Endodermal cell (in vitro differentiated cells): ENCODE measurements at regions not wholly inside any gene's neighbourhood (a gene's known extent, or its start where the extent isn't known, plus 50 kb on each side); places are given as distances from the start of the nearest gene placed in this dataset.

ENCODE experiments used
- DNase-seq: peaks from one replicate; pipeline ENCODE4 v3.0.0-alpha.2; 2017
- H3K27ac ChIP-seq: 2 replicates; pipeline ENCODE4 v1.5.1; 2013; ENCODE audit warnings: mild to moderate bottlenecking, low read depth, low read length, moderate library complexity
- H3K27me3 ChIP-seq: 2 replicates; pipeline ENCODE4 v1.6.1; 2013; ENCODE audit warnings: mild to moderate bottlenecking, low read length, moderate library complexity; ENCODE audit not compliant: insufficient read depth, control insufficient read depth, poor library complexity, severe bottlenecking
- H3K36me3 ChIP-seq: 2 replicates; pipeline ENCODE4 v1.7.0; 2013; ENCODE audit warnings: mild to moderate bottlenecking, low read length, moderate library complexity; ENCODE audit not compliant: control insufficient read depth, insufficient read depth
- H3K4me1 ChIP-seq: one replicate; pipeline ENCODE4 v1.7.0; 2013; ENCODE audit warnings: low read length; ENCODE audit not compliant: control insufficient read depth, insufficient read depth
- H3K4me3 ChIP-seq: 2 replicates; pipeline ENCODE4 v1.5.1; 2013; ENCODE audit warnings: mild to moderate bottlenecking, low read length, moderate library complexity
- H3K9ac ChIP-seq: 2 replicates; pipeline ENCODE4 v1.6.1; 2013; ENCODE audit warnings: mild to moderate bottlenecking, low read length, moderate library complexity; ENCODE audit not compliant: poor library complexity, severe bottlenecking; ENCODE audit errors: extremely low read depth
- H3K9me3 ChIP-seq: 2 replicates; pipeline ENCODE4 v1.6.1; 2013; ENCODE audit warnings: mild to moderate bottlenecking, low read length, moderate library complexity; ENCODE audit not compliant: control insufficient read depth
- H3K27ac Mint-ChIP-seq: 2 replicates; pipeline ENCODE4 v1.8.0; 2020; ENCODE audit warnings: mixed read lengths
- H3K27me3 Mint-ChIP-seq: 2 replicates; pipeline ENCODE4 v1.8.0; 2021; ENCODE audit warnings: mild to moderate bottlenecking, mixed read lengths; ENCODE audit not compliant: insufficient read depth
- H3K36me3 Mint-ChIP-seq: 2 replicates; pipeline ENCODE4 v1.8.0; 2020; ENCODE audit warnings: low read depth, mixed read lengths
- H3K4me1 Mint-ChIP-seq: 2 replicates; pipeline ENCODE4 v1.8.0; 2020; ENCODE audit warnings: mixed read lengths
- H3K4me3 Mint-ChIP-seq: 2 replicates; pipeline ENCODE4 v1.8.0; 2020; ENCODE audit warnings: mild to moderate bottlenecking, moderate library complexity, mixed read lengths
- H3K9me3 Mint-ChIP-seq: 2 replicates; pipeline ENCODE4 v1.8.0; 2020; ENCODE audit warnings: mild to moderate bottlenecking, mixed read lengths
- WGBS, 2 experiments: methylation state at CpG; one replicate each; pipeline versions ENCODE4 v1.1.5 to v1.1.7; 2013; ENCODE audit warnings: missing lambda C conversion rate in 2 of 2, mixed read lengths in 1 of 2; ENCODE audit not compliant: insufficient coverage in 1 of 2, insufficient read length in 1 of 2; 5-methylcytosine and 5-hydroxymethylcytosine counted together
- TF ChIP-seq, protein P1 (sequence below): fragments of 200-600 bp; sonication (generic); conservative IDR thresholded peaks from 2 replicates; pipeline ENCODE4 v1.5.0; 2021; ENCODE audit warnings: antibody characterized with exemption, mild to moderate bottlenecking

DNA sequence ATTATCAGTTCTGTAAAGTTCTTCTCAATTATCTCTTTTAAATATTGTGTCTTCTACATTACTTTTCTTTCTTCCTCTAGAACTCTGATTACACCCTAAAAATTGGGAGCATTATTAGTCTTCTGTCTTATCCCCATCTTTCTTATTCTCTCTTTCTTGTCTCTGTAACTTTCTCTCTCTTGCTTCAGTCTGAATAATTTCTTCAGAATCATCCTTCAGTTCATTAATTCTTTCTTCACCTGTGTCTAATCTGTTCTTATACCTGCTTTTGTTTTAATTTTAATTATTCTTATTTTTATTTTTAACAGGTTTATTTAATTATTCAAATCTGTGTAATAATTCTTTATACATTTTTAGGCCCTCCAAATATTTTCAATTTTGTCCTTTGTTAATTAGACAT, 114.3 kb downstream of the GATA3 start:
- no peaks in the 10 kb centered on the region for H3K27me3 ChIP-seq
- H3K27me3 Mint-ChIP-seq: peaks cover 2% of the 10 kb centered on the region
- no peaks in the 10 kb centered on the region for H3K4me1 Mint-ChIP-seq
- H3K36me3 ChIP-seq: no peaks in the 10 kb centered on the region
- no peak overlapping the region for H3K9ac ChIP-seq
- no peaks in the 10 kb centered on the region for H3K36me3 Mint-ChIP-seq
- no peak overlapping the region for H3K4me3 ChIP-seq
- TF ChIP-seq, protein P1, sequence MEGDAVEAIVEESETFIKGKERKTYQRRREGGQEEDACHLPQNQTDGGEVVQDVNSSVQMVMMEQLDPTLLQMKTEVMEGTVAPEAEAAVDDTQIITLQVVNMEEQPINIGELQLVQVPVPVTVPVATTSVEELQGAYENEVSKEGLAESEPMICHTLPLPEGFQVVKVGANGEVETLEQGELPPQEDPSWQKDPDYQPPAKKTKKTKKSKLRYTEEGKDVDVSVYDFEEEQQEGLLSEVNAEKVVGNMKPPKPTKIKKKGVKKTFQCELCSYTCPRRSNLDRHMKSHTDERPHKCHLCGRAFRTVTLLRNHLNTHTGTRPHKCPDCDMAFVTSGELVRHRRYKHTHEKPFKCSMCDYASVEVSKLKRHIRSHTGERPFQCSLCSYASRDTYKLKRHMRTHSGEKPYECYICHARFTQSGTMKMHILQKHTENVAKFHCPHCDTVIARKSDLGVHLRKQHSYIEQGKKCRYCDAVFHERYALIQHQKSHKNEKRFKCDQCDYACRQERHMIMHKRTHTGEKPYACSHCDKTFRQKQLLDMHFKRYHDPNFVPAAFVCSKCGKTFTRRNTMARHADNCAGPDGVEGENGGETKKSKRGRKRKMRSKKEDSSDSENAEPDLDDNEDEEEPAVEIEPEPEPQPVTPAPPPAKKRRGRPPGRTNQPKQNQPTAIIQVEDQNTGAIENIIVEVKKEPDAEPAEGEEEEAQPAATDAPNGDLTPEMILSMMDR: no peak
- H3K27ac Mint-ChIP-seq: no peak overlapping the region
- peaks cover 19% of the 10 kb centered on the region for H3K9me3 Mint-ChIP-seq
- no peak overlapping the region for H3K27ac ChIP-seq
- no peak for DNase-seq
- H3K4me1 ChIP-seq: no peaks in the 10 kb centered on the region
- H3K4me3 Mint-ChIP-seq: no peak overlapping the region
- peaks cover 33% of the 10 kb centered on the region for H3K9me3 ChIP-seq

DNA sequence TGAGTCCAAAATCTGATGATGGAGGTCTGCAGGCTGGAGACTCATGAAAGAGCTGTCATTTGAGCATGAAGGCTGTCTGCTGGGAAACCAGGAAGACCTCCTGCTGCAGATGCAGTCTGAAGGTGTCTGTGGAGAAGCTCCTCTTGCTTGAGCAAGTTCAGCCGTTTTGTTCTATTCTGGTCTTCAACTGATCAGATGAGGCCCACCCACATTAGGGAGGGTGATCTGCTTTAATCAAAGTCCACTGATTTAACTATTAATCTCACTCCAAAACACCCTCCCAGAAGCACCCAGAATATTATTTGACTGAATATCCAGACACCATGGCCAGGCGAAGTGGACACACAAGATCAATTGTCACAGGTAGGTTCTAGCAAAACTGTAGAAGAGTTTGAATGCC, 116.5 kb downstream of the GATA3 start:
- Histone ChIP-seq H3K4me1 (no peaks in the 10 kb centered on the region), H3K9me3 (peaks cover 25% of the 10 kb centered on the region), H3K27ac (no peak overlapping the region), H3K4me3 (no peak overlapping the region), H3K27me3 (no peaks in the 10 kb centered on the region), H3K36me3 (no peaks in the 10 kb centered on the region), H3K9ac (no peak overlapping the region)
- DNase-seq: no peak
- H3K4me1 Mint-ChIP-seq: no peaks in the 10 kb centered on the region
- H3K36me3 Mint-ChIP-seq: no peaks in the 10 kb centered on the region
- H3K27me3 Mint-ChIP-seq: no peaks in the 10 kb centered on the region
- H3K4me3 Mint-ChIP-seq: no peak overlapping the region
- H3K27ac Mint-ChIP-seq: no peak overlapping the region
- peaks cover 19% of the 10 kb centered on the region for H3K9me3 Mint-ChIP-seq
- TF ChIP-seq, protein P1: no peak
- WGBS, 2 experiments: 91% methylated on average over 2 of the region's 2 CpGs; no CpG with 5 or more reads in 1 of the 2 experiments

DNA sequence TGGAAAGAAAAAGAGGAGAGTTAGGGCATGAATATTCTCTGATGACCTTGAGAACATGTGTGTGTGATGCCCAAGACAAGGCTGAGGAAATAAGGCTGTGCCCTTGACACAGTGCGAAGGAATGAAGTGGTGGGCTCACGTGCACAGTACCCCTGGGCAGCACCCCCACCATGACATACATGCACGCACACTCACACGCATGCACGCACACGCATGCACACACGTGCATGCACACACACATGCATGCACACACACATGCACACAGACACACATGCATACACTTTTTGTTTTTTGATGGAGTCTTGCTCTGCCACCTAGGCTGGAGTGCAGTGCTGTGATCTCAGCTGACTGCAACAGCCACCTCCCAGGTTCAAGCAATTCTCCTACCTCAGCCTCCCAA, 118.1 kb downstream of the GATA3 start:
- 83 to 87% methylated on average over 5 to 7 of the region's 7 CpGs for WGBS, 2 experiments
- TF ChIP-seq, protein P1: no peak
- no peaks in the 10 kb centered on the region for H3K36me3 Mint-ChIP-seq

More for the DNA sequence above, 118.1 kb downstream of the GATA3 start:
- Mint-ChIP-seq H3K4me1 (no peaks in the 10 kb centered on the region), H3K27me3 (no peaks in the 10 kb centered on the region), H3K9me3 (peaks cover 16% of the 10 kb centered on the region), H3K27ac (no peak overlapping the region), H3K4me3 (no peak overlapping the region)
- H3K4me1 ChIP-seq: no peaks in the 10 kb centered on the region
- DNase-seq: no peak
- peaks cover 20% of the 10 kb centered on the region for H3K9me3 ChIP-seq
- H3K4me3 ChIP-seq: no peak overlapping the region
- no peak overlapping the region for H3K27ac ChIP-seq
- no peaks in the 10 kb centered on the region for H3K36me3 ChIP-seq
- no peaks in the 10 kb centered on the region for H3K27me3 ChIP-seq
- H3K9ac ChIP-seq: no peak overlapping the region
